ENCODE measurements at regions not wholly inside any gene's neighbourhood (a gene's known extent, or its start where the extent isn't known, plus 50 kb on each side); places are given as distances from the start of the nearest gene placed in this dataset.
A peak's percentile ranks its signal among the peaks of the same experiment; 100 is the strongest.
"Not testable (repeated sequence)": the region's sequence is repeated elsewhere in the genome, so short reads cannot be mapped to it uniquely, and the experiment has no call there.

DNA sequence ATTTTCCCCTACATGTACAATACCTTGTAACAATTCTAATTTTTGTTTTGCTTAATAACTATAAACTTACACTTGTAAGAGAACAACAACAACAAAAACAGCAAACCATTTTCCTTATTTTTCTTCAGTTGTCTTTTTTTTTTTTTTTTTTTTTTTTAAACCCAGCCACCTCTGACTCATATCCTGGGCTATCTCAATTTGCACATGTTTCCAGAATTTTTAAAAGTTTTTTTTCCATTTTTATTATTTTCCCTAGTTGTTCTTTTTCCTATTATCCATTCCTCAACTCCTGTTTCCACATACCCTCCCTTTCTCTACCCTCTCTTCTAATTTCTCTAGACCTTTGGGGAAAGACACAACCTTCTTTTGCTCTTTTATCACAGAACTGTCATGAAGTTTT, 112.5 kb downstream of the EFEMP1 start:
- DNase-seq: no peak

DNA sequence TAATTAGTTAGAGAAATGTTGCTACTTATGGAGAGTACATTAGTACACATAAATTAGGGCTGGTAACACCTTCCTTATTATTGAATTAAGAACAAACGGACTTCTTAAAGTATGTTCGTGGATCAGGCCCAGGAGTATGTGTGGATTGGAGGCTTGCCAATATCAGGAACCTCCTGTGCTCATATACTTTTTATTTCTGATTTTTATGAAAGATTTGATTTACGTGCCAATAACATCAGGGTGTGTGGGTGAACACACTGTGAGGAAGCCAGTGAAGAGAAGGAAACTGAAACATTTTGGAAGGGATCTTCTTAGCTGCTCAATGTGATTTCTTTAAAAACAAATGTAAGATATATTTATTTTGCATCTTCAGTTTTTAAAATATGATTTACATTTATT, 113.0 kb downstream of the EFEMP1 start:
- no peak for DNase-seq

DNA sequence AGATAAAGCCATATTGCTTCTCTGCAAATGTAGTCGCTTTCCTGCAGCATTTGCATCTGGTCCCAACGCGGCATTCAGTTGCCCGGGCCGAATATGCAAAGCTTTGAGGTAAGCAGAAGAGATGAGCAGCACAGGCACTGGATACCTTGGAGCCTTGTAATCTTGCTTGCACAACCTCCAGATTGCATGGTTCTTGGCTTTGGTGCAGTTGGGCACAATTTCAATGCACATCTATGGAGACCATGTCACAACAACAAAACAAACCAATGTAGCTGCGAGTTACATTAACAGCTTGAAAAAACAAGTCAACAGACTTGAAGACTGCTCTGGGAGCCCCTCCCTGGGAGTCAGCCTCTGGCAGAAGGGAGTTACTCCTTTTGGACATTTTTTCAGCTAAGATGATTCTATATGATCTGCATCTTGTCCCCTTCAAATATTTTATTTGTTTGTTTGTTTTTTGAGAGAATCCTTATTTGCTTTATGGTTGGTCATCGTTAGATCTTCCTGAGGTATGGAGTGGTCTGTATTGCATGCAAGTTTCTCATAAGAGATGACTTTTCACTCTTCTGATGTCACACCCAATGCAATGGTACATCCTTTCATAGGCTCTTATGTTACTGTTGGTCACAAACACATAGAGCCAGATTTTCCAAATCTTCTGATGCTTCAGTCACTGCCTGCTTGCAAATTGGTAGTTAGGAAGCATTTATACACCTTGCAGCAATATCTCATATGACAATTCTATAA, 113.5 kb downstream of the EFEMP1 start:
- peak; percentile 44 to 72 for DNase-seq

DNA sequence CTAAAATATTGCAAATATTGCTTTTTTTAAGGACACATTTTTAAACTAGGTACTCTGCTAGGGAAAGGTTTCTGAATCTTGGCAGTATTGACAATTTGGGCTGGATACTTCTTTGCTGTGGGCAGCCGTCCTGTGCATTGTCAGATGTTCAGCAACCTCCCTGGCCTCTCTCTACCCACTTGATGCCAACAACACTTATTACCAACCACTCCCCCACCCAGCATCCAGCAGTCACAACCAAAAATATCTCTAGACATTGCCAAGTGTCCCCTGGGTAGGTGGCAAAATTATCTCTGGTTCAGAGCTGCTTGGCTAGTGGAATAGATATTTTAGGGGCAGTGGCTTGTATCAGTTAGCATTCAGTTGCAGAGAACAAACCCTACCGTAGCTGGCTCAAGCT, 114.3 kb upstream of the PNPT1 start:
- DNase-seq: no peak

DNA sequence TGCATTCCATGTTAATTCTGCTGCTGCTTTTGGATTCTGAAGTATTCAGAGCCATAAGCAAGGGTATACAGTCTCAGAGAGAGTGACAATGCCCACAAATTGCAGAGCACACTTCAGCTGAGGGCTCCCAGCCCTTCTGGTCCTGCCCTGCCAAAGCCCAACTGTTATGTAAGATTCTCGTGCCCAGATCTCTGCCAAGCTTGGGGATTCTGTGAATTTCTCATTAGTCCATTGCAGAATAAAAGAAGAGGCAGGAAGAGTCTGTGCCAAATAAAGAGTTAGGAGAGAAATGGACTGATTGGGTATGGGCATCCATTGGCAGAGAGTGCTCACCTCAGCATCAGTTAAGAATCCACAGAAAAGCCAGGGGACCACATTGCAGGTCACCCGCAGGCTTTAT, 112.0 kb upstream of the PNPT1 start:
- no peak for DNase-seq

DNA sequence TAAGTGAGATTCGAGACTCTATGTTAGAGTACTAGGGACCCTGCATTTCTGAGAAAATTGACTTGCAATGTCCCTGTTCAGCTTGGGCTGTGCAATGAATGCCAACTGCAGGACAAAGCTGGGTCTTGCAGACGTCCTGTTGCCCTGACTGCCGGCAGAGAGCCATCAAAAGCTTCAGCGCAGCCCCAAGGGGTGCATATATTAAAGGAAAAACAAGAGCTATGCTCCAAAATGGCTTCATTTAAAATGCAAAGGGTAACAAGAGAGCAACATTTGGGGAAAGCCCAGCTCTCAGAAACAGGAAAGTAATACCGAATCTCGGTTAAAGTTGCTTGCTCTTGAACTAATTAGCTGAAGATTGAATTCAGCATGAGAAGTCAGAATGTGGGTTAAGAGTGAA, 110.9 kb upstream of the PNPT1 start:
- no peak for DNase-seq

DNA sequence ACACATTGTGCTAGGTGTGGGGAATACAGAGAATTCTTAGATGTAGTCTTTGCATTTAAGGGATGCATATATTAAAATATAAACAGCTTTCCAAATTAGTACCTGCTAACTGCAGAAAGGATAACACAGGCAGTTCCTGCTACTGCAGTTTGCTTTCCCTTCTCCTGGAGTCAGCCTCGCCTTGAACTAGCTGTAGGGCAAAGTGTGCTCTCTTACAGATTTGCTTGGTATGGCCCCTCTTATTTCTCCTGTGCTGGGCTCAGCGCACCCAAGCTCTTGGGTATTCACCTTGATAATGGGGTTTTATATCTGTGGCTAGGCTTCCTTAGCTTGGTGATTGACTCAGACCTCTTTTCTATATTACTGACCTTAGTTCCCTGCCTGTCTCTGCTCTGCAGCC, 108.4 kb upstream of the PNPT1 start:
- no peak for DNase-seq

DNA sequence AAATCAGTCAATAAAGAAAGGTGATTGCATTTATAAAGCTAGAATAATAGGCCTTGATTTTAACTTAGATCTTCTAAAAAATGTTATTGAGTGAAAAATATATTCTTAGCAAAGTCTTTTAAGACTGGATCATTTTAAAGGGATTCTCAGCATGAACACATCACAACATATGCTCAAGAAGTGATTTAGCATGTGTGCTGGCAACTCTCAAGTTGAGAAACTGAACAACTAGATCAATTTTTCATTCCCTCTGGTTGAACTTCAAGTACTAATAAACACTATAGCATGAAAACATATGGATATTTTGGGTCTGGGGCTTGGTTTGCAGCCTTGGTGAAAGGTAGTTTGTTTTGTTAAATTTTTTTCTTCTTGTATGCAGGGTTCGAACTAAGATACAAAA, 107.8 kb upstream of the PNPT1 start:
- no peak for DNase-seq

DNA sequence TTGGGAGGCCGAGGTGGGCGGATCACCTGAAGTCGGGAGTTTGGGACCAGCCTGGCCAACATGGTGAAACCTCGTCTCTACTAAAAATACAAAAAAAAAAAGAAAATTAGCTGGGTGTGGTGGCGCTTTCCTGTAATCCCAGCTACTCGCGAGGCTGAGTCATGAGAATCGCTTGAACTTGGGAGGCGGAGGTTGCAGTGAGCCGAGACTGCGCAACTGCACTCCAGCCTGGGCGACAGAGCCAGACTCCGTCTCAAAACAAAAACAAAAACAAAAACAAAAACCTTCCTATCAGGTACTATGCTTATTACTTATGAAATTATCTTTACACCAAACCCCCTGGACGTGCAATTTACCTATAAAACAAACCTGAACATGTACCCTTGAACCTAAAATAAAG, 106.0 kb upstream of the PNPT1 start:
- DNase-seq: not testable (repeated sequence)

DNA sequence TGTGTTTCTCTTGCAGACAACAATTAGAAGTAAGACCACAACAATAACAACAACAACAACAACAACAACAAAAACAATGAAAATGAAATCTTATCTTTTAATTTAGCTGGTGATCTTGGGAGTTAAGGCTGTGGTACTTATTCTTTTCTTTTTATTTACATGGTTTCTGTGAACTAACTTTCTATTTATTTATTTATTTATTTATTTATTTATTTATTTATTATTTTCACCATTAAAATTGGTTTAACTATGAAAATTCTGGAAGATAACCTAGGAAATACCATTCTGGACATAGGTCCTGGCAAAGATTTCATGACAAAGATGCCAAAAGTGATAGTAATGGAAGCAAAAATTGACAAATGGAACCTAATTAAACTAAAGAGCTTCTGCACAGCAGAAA, 102.5 kb upstream of the PNPT1 start:
- DNase-seq: no peak

DNA sequence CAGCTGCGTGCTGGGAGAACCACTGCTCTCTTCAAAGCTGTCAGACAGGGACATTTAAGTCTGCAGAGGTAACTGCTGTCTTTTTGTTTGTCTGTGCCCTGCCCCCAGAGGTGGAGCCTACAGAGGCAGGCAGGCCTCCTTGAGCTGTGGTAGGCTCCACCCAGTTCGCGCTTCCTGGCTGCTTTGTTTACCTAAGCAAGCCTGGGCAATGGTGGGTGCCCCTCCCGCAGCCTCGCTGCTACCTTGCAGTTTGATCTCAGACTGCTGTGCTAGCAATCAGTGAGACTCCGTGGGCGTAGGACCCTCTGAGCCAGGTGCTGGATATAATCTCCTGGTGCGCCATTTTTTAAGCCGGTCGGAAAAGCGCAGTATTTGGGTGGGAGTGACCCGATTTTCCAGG, 100.0 kb upstream of the PNPT1 start:
- not testable (repeated sequence) for DNase-seq

DNA sequence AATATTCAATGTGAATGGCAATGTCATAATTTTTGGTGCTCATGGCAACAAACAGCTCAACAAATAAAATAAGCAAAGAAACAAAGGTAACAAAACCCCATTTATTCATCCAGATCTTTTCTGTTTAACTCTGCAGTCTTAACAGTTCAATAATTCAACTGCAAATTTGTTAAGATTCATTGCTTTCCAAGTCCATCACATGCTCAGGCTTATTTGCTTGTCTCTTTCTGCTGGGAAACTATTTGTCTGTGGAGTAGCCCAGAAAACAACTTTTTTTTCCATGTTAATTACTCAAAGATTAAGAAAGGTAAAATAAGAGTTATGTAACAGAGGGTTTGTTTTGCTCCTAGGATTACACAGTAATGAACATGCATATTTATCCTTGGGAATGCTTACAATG, 92.6 kb upstream of the PNPT1 start:
- no peak for DNase-seq

DNA sequence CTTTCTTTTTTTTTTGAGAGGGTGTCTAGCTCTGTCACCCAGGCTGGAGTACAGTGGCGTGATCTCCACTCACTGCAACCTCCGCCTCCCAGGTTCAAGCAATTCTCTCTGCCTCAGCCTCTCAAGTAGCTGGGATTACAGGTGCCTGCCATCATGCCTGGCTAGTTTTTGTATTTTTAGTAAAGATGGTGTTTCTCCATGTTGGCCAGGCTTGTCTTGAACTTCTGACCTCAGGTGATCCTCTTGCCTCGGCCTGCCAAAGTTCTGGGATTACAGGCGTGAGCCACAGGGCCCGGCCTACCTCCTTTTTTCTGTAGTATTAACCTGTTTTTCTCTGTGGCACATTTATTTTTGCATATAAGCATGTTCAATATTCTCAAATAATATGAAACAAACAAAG, 90.1 kb upstream of the PNPT1 start:
- not testable (repeated sequence) for DNase-seq

DNA sequence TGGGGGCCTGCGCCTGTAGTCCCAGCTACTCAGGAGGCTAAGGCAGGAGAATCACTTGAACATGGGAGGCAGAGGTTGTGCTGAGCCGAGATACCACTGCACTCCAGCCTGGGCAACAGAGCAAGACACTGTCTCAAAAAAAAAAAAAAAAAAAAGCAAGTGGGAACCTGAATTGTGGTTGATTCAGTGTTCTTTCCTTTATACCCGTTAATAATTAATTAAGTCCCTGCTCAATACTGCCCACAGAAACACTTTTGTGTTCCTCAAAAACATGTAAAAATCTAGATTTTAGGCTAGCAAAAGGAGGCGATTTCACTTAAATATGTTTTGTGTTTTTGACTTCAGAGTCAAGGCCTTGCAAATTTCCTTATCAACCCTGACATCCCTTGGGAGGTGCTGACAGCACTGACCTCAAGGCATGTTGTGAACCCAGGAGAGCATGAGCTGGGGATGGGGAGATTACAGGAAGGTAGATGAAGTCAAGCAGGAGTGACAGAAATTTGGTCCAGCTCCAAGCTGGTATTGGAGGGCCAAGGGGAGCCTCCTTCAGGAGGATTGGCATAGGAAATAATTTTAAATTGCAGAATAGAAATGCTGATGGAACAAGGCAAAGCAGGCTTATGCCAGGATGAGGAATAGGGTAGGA, 89.0 kb upstream of the PNPT1 start:
- no peak for DNase-seq

DNA sequence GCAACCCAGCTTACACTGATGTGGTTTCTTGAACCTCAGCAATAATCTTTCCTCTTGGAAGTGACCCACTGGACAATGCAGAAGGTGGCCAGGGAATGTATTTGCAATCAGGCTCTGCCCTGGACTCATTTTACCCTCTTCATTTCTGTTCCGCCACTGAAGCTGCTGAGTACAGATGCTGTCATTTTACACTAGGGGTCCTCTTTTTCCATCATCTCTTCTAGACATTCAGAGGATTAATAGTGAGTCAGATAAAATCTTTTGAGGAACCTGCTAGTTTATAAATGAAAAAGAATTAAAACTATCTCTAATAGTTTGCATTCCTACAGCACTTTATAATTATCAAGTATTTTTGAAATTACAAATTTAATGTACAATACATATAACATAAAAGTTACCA, 87.9 kb upstream of the PNPT1 start:
- no peak for DNase-seq

DNA sequence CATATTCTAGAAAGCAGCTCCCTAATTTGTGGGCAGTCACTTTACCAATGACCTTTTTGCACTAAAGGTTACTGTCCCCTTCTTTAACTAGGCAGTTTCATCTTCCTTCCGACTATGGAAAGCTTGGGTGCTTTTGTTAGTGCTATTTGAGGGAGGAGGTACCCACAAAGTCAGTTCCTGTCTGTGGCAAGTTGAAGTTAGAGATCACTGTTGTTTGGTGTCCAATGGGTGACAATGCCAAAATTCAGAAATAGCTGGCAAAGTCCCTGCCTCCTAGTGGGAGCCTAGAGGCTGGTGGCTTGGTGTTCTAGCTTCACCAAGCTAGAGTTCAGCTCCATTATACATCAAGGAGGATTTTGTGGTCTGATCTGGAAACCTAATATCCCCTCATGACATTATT, 87.1 kb upstream of the PNPT1 start:
- DNase-seq: no peak

DNA sequence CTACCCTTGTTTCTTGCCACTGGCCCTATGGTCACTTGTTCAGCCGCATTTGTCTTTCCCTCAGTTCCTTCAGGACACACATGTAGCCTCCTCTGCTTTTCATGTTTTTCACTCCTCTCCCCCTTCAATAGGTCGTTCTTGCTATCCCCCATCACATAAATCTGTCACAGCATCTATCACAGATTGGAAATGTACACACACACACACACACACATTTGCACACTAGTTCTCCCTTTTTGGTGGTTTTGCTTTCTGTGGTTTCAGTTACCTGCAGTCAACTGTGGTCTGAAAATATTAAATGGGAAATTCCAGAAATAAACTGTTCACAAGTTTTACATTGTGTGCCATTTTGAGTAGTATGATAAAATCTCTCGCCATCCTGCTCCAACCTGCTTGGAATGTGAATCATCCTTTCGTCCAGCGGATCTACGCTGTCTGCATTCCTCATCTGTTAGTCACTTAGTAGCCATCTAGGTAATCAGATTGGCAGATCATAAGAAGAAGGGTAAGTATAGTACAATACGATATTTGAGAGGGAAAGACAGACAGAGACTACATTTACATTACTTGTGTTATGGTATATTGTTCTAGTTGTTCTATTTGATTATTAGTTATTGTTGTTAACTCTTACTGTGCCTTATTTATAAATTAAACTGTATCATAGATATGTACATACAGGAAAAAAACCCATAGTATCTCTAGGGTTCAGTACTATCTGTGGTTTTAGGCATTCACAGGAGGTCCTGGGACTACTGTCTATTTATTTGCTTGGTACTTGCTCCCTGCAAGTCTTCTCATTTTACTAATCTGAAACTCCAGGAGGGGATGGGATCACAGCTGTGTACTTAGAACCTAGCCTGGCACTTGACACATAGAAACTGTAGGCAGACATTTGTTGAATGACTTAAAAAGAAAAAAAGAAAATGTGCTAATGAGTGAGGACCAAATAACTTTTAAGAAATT, 86.1 kb upstream of the PNPT1 start:
- no peak for DNase-seq

DNA sequence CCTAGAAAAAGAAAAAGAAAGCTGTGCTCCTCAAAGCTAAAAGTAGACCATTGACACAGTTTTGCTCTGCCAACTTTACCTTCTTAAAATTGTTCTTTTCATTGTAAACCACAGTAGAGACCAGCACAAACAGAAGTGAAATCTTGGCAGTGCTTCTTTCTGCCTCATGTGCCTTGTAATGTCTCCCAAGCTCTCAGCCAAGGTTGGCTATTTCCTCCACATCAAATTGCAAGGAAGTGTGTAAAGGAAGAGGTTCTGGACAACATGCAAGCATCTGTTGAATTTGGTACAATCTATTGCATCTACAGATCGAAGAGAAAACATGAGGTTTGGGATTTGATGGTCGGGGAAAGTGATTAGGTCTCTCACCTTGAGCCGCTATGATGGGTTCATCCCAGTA, 83.3 kb upstream of the PNPT1 start:
- DNase-seq: no peak

DNA sequence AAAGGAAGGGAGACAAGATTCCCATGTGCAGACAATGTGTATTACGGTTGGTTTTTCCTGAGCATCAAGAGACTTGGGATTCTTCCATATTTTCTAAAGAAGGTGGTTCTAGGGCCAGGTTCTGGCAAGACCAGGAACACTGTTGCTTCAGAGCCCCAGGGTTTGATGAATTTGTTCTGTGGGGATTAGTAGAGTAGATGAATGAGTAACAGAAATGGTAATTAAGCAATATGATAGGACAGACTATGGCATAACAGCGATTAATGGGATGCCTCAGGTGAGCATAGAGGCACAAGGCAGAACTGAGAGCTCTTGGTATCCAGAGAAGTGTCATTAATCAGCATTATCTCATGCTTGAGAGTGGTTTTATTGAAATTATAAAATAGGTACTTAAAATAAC, 82.8 kb upstream of the PNPT1 start:
- no peak for DNase-seq

DNA sequence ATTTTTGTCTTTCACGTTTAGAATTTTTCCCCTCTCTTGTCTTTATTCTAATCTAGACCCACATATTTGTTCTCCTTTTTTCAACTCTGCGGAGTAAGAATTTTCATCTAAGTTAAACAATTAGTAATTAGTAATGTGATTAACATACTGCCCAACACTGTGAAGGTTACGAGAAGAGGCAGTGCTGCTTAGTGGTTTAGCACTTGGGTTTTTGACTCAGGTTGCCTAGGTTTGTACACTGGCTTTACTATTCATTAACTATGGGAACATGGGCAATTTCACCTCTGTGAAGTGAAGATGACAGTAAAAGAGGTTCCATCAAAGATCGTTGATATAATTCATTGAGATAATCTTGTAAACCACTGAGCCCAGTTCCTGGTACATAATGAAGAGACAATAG, 82.2 kb upstream of the PNPT1 start:
- no peak for DNase-seq

DNA sequence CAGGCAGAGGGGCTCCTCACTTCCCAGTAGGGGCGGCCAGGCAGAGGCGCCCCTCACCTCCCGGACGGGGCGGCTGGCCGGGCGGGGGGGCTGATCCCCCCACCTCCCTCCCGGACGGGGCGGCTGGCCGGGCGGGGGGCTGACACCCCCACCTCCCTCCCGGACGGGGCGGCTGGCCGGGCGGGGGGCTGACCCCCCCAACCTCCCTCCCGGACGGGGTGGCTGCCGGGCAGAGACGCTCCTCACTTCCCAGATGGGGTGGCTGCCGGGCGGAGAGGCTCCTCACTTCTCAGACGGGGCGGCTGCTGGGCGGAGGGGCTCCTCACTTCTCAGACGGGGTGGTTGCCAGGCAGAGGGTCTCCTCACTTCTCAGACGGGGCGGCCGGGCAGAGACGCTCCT, 80.0 kb upstream of the PNPT1 start:
- not testable (repeated sequence) for DNase-seq

DNA sequence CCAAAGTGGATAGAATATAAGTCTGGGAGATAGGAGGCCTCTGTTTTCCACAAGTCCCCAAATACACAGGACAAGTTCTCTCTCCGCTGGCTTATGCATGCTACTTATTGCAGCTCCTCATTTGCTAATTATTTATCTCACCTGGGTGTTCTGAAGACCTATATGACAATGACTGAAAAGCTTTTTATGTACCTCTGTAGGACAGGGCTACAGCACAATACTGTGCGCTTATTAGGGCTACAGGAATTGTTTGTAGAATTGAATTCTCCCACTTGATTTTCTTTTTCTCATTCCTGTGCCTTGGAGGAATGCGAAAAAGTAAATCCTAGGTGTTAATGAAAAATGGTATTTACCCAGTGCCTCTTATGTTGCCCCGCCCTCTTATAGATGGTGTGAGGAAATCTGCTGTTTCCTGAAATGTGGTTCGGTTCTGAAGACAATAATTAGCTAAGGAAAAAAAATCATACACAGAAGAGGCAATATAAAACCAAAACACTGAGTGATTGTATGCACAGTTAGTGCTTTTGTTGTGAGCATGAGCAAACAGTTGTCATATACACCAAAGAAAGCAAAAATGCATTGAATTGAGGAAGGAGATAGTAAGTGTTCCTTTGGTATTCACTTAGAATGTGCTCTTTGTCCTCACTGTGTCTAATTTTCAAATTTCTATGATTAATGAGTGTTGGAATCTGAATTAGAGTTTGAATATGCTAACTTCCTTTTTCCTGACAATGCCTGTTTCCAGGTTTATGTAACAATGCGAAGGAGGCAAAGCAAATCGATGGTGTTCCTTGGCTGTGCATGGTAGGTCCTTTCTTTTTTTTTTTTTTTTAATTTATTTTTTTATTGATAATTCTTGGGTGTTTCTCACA, 78.7 kb upstream of the PNPT1 start:
- DNase-seq: no peak
